ENCODE measurements at regions not wholly inside any gene's neighbourhood (a gene's known extent, or its start where the extent isn't known, plus 50 kb on each side); places are given as distances from the start of the nearest gene placed in this dataset.

GRCh38 chr12:19988948-19989347, 379.4 kb upstream of the PDE3A start:
- Histone ChIP-seq H3K9ac (ENCODE audit: low read depth in 1 of 2, low read length in 2 of 2) (no peak overlapping the region), H3K4me1 (ENCODE audit: control insufficient read depth in 4 of 4, insufficient read depth in 4 of 4, low read length in 3 of 4) (peaks cover 3 to 10% (median 9%) of the 10 kb centered on the region in 4 donors), H3K27ac (ENCODE audit: low read depth in 1 of 2, low read length in 2 of 2) (no peak overlapping the region), H3K9me3 (ENCODE audit: control insufficient read depth in 4 of 4, low read length in 3 of 4) (no peaks in the 10 kb centered on the region), H3K4me3 (ENCODE audit: low read depth in 1 of 3, low read length in 3 of 3) (no peak overlapping the region), H3K27me3 (ENCODE audit: control insufficient read depth in 4 of 4, insufficient read depth in 4 of 4, low read length in 3 of 4) (no peaks in the 10 kb centered on the region), H3K36me3 (ENCODE audit: control insufficient read depth in 4 of 4, insufficient read depth in 3 of 4, low read depth in 1 of 4, low read length in 3 of 4) (no peaks in the 10 kb centered on the region)
- TF ChIP-seq ZBTB33 (IDR thresholded peaks at IDR 0.05) = no peak
- no peak for TF ChIP-seq ATF3 (IDR thresholded peaks at IDR 0.05)
- no peak for TF ChIP-seq YY1 (IDR thresholded peaks at IDR 0.05)
- no peak for TF ChIP-seq RAD21 (IDR thresholded peaks at IDR 0.05)
- no peak for TF ChIP-seq JUND (IDR thresholded peaks at IDR 0.05)
- whole genome bisulfite sequencing = 86% methylated on average over 1 of the region's 1 CpG
- no peak for DNase-seq (ENCODE audit: low spot score)

- no peak for TF ChIP-seq JUND (IDR thresholded peaks at IDR 0.05)
- no peak for TF ChIP-seq ATF3 (IDR thresholded peaks at IDR 0.05)
- TF ChIP-seq HNF4G (IDR thresholded peaks at IDR 0.05) = no peak
- no peak for TF ChIP-seq SP1 (IDR thresholded peaks at IDR 0.05)
- TF ChIP-seq ZBTB33 (IDR thresholded peaks at IDR 0.05) = no peak
- no peak for TF ChIP-seq TAF1 (conservative IDR thresholded peaks at IDR 0.05)
- no peak for TF ChIP-seq EGR1 (IDR thresholded peaks at IDR 0.05; ENCODE audit: low read depth in 2 of 2)
- TF ChIP-seq FOXA2 (IDR thresholded peaks at IDR 0.05) = no peak
- no peak for TF ChIP-seq MAX (IDR thresholded peaks at IDR 0.05)
- TF ChIP-seq YY1 (IDR thresholded peaks at IDR 0.05) = no peak
- no peak for TF ChIP-seq GABPA (IDR thresholded peaks at IDR 0.05 in 1 of 2, conservative IDR thresholded peaks at IDR 0.05 in 1 of 2)
- TF ChIP-seq RAD21 (IDR thresholded peaks at IDR 0.05) = no peak
- TF ChIP-seq FOXA1 (IDR thresholded peaks at IDR 0.05) = no peak
- no peak for TF ChIP-seq CTCF (IDR thresholded peaks at IDR 0.05; ENCODE audit: low read depth, low read length, missing input control)
- TF ChIP-seq HNF4A (conservative IDR thresholded peaks at IDR 0.05) = no peak
- WGBS = 93% methylated on average over 3 of the region's 3 CpGs
- Histone ChIP-seq H3K36me3 (ENCODE audit: control insufficient read depth in 4 of 4, insufficient read depth in 3 of 4, low read depth in 1 of 4, low read length in 3 of 4) (no peaks in the 10 kb centered on the region), H3K9me3 (ENCODE audit: control insufficient read depth in 4 of 4, low read length in 3 of 4) (no peaks in the 10 kb centered on the region), H3K9ac (ENCODE audit: low read depth in 1 of 2, low read length in 2 of 2) (no peak overlapping the region), H3K27me3 (ENCODE audit: control insufficient read depth in 4 of 4, insufficient read depth in 4 of 4, low read length in 3 of 4) (no peaks in the 10 kb centered on the region), H3K27ac (ENCODE audit: low read depth in 1 of 2, low read length in 2 of 2) (no peak overlapping the region), H3K4me1 (ENCODE audit: control insufficient read depth in 4 of 4, insufficient read depth in 4 of 4, low read length in 3 of 4) (peaks cover 3 to 10% (median 9%) of the 10 kb centered on the region in 4 donors), H3K4me3 (ENCODE audit: low read depth in 1 of 3, low read length in 3 of 3) (no peak overlapping the region)
- DNase-seq (ENCODE audit: low spot score) = no peak
Observed at GRCh38 chr12:19991146-19991545, 377.2 kb upstream of the PDE3A start.
